C4-2B (cell line): ENCODE measurements at regions not wholly inside any gene's neighbourhood (a gene's known extent, or its start where the extent isn't known, plus 50 kb on each side); places are given as distances from the start of the nearest gene placed in this dataset.

Experiments
- CTCF ChIP-seq: fragments of 450-650 bp; conservative IDR thresholded peaks from 2 replicates; pipeline ENCODE4 v1.5.1; 2017; ENCODE audit warnings: mild to moderate bottlenecking
- ZFX ChIP-seq: fragments of 450-650 bp; IDR thresholded peaks from 2 replicates; pipeline ENCODE4 v1.6.1; 2017

- no peak for TF ChIP-seq CTCF
- no peak for TF ChIP-seq ZFX
Measured at GRCh38 chr13:43983373-43983772, 103.7 kb downstream of the LACC1 start.
